ENCODE measurements at regions not wholly inside any gene's neighbourhood (a gene's known extent, or its start where the extent isn't known, plus 50 kb on each side); places are given as distances from the start of the nearest gene placed in this dataset.

DNA sequence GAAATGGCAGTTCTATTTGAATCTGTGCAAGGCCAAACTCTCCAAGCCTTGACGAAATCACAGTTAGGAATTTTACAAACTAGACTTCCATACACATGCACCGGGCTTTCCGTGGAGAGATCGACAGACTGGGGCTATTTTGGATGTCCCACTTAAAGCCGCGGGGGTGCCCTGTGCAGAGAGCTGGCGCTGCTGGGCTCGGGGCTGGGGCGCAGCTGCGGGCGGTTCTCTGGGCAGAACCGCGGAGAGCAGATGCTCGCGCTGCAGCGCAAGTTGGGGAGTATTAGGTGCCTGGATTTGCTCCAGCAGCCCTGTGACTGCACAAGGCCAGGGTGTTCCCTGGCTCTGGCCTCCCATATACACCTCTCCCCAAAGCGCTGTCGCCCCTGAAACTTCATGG, 67.2 kb downstream of the SPATA19 start:
- dilution Hi-C loops (cut with HindIII; ENCODE audit: low sequenced_read_pairs, unreplicated experiment) (no loop called here), intact Hi-C loops (cut with micrococcal nuclease) (no loop called here), in situ Hi-C loops (cut with MboI; ENCODE audit: low sequenced_read_pairs) (no loop called here)
- Histone ChIP-seq H2BK5ac (ENCODE audit: low read depth, low read length, poor library complexity, severe bottlenecking) (no peak overlapping the region), H4K5ac (ENCODE audit: low read depth, low read length) (no peak overlapping the region), H2AK5ac (ENCODE audit: low read depth, low read length) (no peak overlapping the region), H3K4me1 (ENCODE audit: control insufficient read depth, insufficient read depth, low read length) (no peaks in the 10 kb centered on the region), H3K9me3 (ENCODE audit: control insufficient read depth, insufficient read depth, low read length) (peaks cover 28% of the 10 kb centered on the region), H3K56ac (ENCODE audit: extremely low read depth, insufficient read depth, low read length) (no peak overlapping the region), H3K27me3 (ENCODE audit: control insufficient read depth, insufficient read depth, low read length) (no peaks in the 10 kb centered on the region), H3K14ac (replicated peaks; ENCODE audit: low read depth, low read length) (no peak overlapping the region), H2AK9ac (replicated peaks; ENCODE audit: low read depth, low read length, poor library complexity) (no peak overlapping the region), H3K18ac (ENCODE audit: low read depth, low read length) (no peak overlapping the region), H3K36me3 (ENCODE audit: control insufficient read depth, insufficient read depth, low read length) (no peaks in the 10 kb centered on the region), H3K4me3 (ENCODE audit: insufficient read depth, low read depth, low read length) (no peak overlapping the region), H3K4ac (ENCODE audit: low read depth, low read length) (no peak overlapping the region), H3K9me1 (ENCODE audit: insufficient read depth, low read length) (no peaks in the 10 kb centered on the region), H4K20me1 (ENCODE audit: insufficient read depth, low read length) (no peaks in the 10 kb centered on the region), H2AFZ (replicated peaks; ENCODE audit: low read length, poor library complexity) (no peak overlapping the region), H4K91ac (ENCODE audit: insufficient read depth, low read depth, low read length) (no peak overlapping the region), H3K4me2 (ENCODE audit: low read depth, low read length) (no peak overlapping the region), H2BK120ac (ENCODE audit: low read depth, low read length) (no peak overlapping the region), H2BK20ac (ENCODE audit: low read depth, low read length) (no peak overlapping the region), H4K8ac (ENCODE audit: low read depth in 2 of 2, low read length in 2 of 2) (no peak overlapping the region), H3K23ac (ENCODE audit: low read depth, low read length) (no peak overlapping the region), H3K9ac (ENCODE audit: low read depth, low read length) (no peak overlapping the region), H2BK15ac (ENCODE audit: low read depth, low read length) (no peak overlapping the region), H3K27ac (ENCODE audit: insufficient read depth, low read length) (no peak overlapping the region), H3K79me1 (ENCODE audit: low read depth in 1 of 2, low read length in 2 of 2) (no peaks in the 10 kb centered on the region)
- CTCF ChIA-PET, result no interaction called here
- WGBS, 2 experiments (ENCODE audit: extremely low coverage in 2 of 2, insufficient read length in 1 of 2), result no CpG with 5 or more reads among the region's 18 CpGs
- POLR2A ChIA-PET (ENCODE audit: unreplicated experiment), result no interaction called here
- BruUV-seq (replicated peaks), result no TSS peak
- TF ChIP-seq MXI1 (IDR thresholded peaks at IDR 0.05; ENCODE audit: borderline replicate concordance, low read depth, low read length) (no peak), MAZ (IDR thresholded peaks at IDR 0.05; ENCODE audit: borderline replicate concordance, low read depth, low read length) (no peak), NFE2L2 (IDR thresholded peaks at IDR 0.05; ENCODE audit: low read depth, low read length) (no peak), SMC3 (IDR thresholded peaks at IDR 0.05; ENCODE audit: low read depth, low read length) (no peak), POLR2A (IDR thresholded peaks at IDR 0.05; ENCODE audit: low read depth, low read length) (no peak), CHD1 (IDR thresholded peaks at IDR 0.05; ENCODE audit: low read depth, low read length) (no peak), BHLHE40 (IDR thresholded peaks at IDR 0.05; ENCODE audit: low read depth, low read length) (no peak), MAFK (IDR thresholded peaks at IDR 0.05; ENCODE audit: low read depth, low read length) (no peak), CEBPB (IDR thresholded peaks at IDR 0.05; ENCODE audit: low read depth, low read length) (no peak), RCOR1 (IDR thresholded peaks at IDR 0.05; ENCODE audit: insufficient replicate concordance, low read length) (no peak), FOS (IDR thresholded peaks at IDR 0.05; ENCODE audit: low read depth, low read length) (no peak), RFX5 (IDR thresholded peaks at IDR 0.05; ENCODE audit: low read depth, low read length) (no peak)
- TF ChIP-seq, protein P1, sequence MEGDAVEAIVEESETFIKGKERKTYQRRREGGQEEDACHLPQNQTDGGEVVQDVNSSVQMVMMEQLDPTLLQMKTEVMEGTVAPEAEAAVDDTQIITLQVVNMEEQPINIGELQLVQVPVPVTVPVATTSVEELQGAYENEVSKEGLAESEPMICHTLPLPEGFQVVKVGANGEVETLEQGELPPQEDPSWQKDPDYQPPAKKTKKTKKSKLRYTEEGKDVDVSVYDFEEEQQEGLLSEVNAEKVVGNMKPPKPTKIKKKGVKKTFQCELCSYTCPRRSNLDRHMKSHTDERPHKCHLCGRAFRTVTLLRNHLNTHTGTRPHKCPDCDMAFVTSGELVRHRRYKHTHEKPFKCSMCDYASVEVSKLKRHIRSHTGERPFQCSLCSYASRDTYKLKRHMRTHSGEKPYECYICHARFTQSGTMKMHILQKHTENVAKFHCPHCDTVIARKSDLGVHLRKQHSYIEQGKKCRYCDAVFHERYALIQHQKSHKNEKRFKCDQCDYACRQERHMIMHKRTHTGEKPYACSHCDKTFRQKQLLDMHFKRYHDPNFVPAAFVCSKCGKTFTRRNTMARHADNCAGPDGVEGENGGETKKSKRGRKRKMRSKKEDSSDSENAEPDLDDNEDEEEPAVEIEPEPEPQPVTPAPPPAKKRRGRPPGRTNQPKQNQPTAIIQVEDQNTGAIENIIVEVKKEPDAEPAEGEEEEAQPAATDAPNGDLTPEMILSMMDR (conservative IDR thresholded peaks at IDR 0.05; ENCODE audit: low read depth, low read length), result no peak
- TF ChIP-seq, protein P2, sequence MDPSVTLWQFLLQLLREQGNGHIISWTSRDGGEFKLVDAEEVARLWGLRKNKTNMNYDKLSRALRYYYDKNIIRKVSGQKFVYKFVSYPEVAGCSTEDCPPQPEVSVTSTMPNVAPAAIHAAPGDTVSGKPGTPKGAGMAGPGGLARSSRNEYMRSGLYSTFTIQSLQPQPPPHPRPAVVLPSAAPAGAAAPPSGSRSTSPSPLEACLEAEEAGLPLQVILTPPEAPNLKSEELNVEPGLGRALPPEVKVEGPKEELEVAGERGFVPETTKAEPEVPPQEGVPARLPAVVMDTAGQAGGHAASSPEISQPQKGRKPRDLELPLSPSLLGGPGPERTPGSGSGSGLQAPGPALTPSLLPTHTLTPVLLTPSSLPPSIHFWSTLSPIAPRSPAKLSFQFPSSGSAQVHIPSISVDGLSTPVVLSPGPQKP (IDR thresholded peaks at IDR 0.05; ENCODE audit: borderline replicate concordance, low read depth, low read length), result no peak
- TF ChIP-seq, protein P3, sequence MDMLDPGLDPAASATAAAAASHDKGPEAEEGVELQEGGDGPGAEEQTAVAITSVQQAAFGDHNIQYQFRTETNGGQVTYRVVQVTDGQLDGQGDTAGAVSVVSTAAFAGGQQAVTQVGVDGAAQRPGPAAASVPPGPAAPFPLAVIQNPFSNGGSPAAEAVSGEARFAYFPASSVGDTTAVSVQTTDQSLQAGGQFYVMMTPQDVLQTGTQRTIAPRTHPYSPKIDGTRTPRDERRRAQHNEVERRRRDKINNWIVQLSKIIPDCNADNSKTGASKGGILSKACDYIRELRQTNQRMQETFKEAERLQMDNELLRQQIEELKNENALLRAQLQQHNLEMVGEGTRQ (IDR thresholded peaks at IDR 0.05; ENCODE audit: low read depth, low read length), result no peak
- DNase-seq (no peak), ATAC-seq (ENCODE audit: low read depth) (no peak)
